Right kidney (tissue), 1 donor: ENCODE measurements at regions not wholly inside any gene's neighbourhood (a gene's known extent, or its start where the extent isn't known, plus 50 kb on each side); places are given as distances from the start of the nearest gene placed in this dataset.

Source experiments
- DNase-seq: peaks from one replicate; pipeline ENCODE4 v3.0.0-alpha.2; 2016

- no peak for DNase-seq
Observed at GRCh38 chr3:182220013-182220412, 508.3 kb downstream of the SOX2 start.

GRCh38 chr3:182220471-182220870 lies 508.7 kb downstream of the SOX2 start:
- DNase-seq = no peak

GRCh38 chr3:182226995-182227394 lies 515.3 kb downstream of the SOX2 start:
- no peak for DNase-seq

GRCh38 chr3:182233405-182233804 lies 521.7 kb downstream of the SOX2 start:
- DNase-seq = no peak

GRCh38 chr3:182233957-182234356 lies 522.2 kb downstream of the SOX2 start:
- no peak for DNase-seq

GRCh38 chr3:182234881-182235280 lies 523.2 kb downstream of the SOX2 start:
- DNase-seq = no peak

- no peak for DNase-seq
Observed at GRCh38 chr3:182235504-182235903, 523.8 kb downstream of the SOX2 start.

- no peak for DNase-seq
Observed at GRCh38 chr3:182238126-182238525, 526.4 kb downstream of the SOX2 start.

GRCh38 chr3:182239316-182239715 lies 527.6 kb downstream of the SOX2 start:
- DNase-seq = no peak

GRCh38 chr3:182240474-182240873 lies 528.7 kb downstream of the SOX2 start:
- DNase-seq = no peak

- no peak for DNase-seq
Observed at GRCh38 chr3:182241196-182241765, 529.6 kb downstream of the SOX2 start.

- DNase-seq = peak; percentile 59
Observed at GRCh38 chr3:182241766-182242488, 530.2 kb downstream of the SOX2 start.

- DNase-seq = no peak
Observed at GRCh38 chr3:182242489-182242942, 530.8 kb downstream of the SOX2 start.

GRCh38 chr3:182243625-182244024 lies 531.9 kb downstream of the SOX2 start:
- DNase-seq = no peak

- DNase-seq = no peak
Observed at GRCh38 chr3:182244222-182244971, 532.7 kb downstream of the SOX2 start.

- DNase-seq = no peak
Observed at GRCh38 chr3:182245059-182245458, 533.3 kb downstream of the SOX2 start.

GRCh38 chr3:182246870-182247269 lies 535.1 kb downstream of the SOX2 start:
- DNase-seq = no peak

- DNase-seq = no peak
Observed at GRCh38 chr3:182248349-182248880, 536.7 kb downstream of the SOX2 start.

- no peak for DNase-seq
Observed at GRCh38 chr3:182252802-182253201, 540.5 kb upstream of the ATP11B start.

- DNase-seq = no peak
Observed at GRCh38 chr3:182255158-182255557, 538.1 kb upstream of the ATP11B start.

- no peak for DNase-seq
Observed at GRCh38 chr3:182257361-182257760, 535.9 kb upstream of the ATP11B start.

- DNase-seq = no peak
Observed at GRCh38 chr3:182258538-182259177, 534.6 kb upstream of the ATP11B start.

GRCh38 chr3:182259579-182259978 lies 533.7 kb upstream of the ATP11B start:
- DNase-seq = peak; percentile 25
